ENCODE measurements at regions not wholly inside any gene's neighbourhood (a gene's known extent, or its start where the extent isn't known, plus 50 kb on each side); places are given as distances from the start of the nearest gene placed in this dataset.
"Not testable (repeated sequence)": the region's sequence is repeated elsewhere in the genome, so short reads cannot be mapped to it uniquely, and the experiment has no call there.

DNA sequence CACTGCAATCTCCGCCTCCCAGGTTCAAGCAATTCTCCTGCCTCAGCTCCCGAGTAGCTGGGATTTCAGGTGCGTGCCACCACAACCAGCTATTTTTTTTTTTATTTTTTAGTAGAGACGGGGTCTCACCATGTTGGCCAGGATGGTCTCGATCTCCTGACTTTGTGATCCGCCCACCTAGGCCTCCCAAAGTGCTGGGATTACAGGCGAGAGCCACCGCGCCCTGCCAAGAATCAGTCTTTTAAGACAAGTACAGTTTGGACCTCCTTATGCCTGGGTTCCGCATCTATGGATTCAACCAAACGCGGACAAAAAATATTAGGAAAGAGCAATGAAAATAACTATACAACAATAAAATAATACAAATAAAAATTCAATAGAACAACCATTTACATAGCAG lies 285.9 kb upstream of the HS6ST1 start:
- not testable (repeated sequence) for DNase-seq

DNA sequence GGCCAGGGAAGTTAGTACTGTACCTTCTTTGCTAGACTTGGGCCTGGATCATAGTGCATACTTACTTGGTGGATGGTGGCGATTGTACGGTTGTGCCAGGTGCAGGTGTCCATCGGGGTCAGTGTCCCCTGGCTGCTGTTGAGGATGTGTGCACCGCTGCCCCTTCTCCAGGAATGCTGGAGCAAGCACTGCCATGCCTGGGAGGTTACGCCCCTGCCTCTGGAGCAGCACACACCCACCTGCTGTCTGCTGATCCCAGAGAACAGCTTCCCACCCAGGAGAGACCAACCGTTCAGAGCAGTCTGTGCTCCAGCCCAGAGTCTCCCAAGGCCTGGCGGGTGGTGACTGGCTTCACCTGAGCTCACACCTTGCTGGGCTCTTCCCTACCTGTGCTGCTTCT lies 286.8 kb upstream of the HS6ST1 start:
- no peak for DNase-seq

DNA sequence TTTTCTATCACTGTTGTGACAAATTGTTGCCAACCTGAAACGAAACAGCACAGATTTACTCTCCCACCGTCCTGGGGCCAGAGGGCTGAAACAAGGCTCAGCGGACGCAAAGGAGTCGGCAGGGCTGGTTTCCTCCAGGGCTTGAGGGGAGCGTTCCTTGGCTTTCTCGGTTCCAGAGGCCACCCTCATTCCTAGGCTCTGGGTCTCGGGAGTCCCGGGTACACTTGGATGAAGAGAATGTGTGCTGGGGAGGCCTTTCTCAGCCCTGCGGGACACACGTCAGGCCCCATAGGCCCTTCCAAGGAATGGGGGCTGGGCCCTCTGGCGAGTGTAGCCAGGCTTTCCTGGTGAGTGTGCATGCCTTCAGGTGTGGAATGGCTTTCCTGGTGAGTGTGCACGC lies 287.3 kb upstream of the HS6ST1 start:
- DNase-seq: no peak

GRCh38 chr2:128606837-128607236 lies 288.2 kb upstream of the HS6ST1 start:
- no peak for DNase-seq

DNA sequence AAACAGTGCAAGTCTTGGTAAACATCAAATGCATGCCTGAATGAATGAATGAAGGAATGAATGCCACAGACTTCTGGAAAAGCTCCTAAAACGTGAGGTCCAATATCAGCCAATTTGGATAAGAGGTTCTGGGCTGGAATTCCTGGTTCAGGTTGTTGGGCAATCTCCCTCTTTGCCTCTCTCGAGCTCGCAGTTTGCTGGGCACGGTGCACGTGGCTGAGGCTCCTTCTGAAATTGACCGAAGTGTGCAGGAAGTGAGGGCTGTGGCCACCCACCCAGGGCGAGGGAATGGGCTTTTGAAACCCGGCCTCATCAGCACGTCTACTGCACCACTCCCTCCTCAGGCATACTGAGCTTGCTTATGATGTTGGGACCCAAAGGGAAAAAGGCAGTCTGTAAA lies 288.8 kb upstream of the HS6ST1 start:
- no peak for DNase-seq

DNA sequence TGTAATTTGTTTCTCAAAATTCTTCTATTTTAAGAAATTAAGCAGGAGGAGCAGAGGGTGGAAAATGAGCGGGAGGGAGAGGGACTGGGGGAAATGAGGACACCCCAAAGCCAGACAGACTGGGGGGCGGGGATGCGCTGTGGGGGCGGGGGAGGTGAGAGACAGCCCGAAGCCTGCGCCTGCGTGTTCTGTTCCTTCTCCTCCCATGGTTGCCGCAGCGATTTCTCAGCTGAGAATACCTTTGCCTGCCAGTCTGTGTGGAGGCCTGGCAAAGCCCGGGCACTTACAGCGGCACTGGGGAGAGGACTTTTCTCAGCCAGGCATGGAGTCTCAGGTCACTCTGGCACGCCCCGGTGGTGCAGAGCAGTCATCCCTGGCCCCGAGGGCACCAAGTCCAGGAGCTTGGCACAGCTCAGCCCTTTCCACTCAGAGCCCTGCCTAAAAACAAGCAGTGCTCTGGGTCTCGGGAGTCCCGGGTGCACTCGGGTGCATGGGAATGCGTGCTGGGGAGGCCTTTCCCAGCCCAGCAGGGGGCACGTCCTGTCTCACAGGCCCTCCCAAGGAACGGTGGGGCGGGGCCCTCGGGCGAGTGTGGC lies 289.3 kb upstream of the HS6ST1 start:
- no peak for DNase-seq

DNA sequence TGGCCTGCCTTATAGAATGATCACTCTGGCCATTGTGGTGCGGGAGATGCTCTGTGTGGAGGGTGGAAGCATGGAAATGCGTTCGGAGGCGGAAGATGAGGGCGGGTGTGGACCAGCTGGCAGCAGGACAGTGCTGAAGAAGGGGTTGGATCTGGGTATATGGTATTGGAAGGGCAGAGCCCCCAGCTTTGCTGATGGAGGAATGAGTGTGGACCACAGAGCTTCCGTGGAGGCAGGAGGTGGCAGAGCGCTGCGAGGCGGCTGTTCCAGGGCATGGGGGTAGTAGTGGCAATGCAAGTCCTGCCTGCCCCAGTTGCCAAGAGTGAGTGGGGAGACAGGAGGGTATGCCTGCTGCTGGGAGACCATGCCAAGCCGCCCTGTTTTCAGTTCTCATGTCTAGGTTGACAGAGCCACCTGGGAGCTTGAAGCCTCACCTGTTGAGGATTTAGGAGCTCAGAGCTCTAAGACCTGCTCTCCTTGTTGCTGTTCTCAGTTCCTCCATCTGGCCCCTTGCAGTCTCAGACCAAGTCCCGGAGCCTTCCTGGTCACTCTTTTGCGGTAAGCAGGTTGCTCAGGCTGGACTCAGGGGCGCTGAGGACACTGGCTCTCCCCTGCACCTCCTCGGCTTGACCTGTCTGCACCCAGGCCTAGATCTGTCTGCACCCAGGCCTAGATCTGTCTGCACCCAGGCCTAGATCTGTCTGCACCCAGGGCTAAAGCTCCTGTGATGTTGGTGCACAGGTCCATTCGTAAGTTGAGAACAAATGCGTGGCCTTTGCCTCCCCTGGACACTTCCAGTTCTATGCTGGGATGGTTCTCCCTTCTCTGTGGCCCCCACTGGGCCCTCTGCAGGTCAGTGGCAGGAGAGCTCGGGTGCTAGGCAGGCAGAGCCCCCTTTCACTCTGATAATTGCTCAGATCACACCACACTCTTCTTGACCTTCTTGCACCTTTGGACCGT lies 290.5 kb upstream of the HS6ST1 start:
- DNase-seq: no peak

DNA sequence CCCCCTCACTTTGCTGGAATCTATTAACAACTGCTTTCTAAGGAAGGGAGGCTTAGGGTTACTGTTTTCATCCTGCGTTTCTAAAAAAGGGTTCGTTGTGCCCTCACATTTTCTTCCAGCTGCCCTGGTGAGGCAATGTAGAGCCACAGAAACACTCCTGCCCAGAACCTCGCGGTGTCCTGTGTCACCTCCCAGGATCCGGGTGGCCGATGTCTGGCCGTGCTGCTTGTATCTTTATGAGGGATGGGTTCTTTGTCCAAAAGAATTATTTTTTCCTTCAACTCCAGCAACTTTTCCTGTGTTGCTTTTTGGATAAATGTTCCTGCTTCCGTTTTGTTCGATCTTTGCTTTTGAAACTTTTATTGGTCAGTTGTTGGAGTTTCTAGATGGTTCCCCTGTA lies 291.8 kb upstream of the HS6ST1 start:
- DNase-seq: no peak

GRCh38 chr2:128611421-128612320 lies 293.0 kb upstream of the HS6ST1 start:
- no peak for DNase-seq

GRCh38 chr2:128612628-128613027 lies 294.0 kb upstream of the HS6ST1 start:
- no peak for DNase-seq

DNA sequence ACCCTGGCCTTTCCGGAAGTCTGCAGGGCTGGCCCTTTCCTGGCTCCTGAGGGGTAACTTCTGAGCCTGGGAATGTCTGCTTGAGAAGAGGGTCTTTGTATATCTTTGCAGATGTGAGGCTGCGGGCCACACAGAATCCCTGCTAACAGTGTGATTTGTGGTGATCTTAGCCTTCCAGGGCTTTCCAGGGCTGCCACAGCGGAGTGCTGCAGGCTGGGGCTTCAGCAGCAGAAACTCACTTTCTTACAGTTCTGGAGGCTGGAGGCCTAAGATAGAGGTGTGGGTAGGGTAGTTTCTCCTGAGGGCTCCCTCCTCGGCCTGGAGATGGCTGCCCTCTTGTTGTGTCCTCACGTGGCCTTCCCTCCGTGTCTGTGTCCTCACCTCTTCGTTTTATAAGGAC lies 294.7 kb upstream of the HS6ST1 start:
- no peak for DNase-seq

- no peak for DNase-seq
Measured at GRCh38 chr2:128613876-128614275, 295.2 kb upstream of the HS6ST1 start.

DNA sequence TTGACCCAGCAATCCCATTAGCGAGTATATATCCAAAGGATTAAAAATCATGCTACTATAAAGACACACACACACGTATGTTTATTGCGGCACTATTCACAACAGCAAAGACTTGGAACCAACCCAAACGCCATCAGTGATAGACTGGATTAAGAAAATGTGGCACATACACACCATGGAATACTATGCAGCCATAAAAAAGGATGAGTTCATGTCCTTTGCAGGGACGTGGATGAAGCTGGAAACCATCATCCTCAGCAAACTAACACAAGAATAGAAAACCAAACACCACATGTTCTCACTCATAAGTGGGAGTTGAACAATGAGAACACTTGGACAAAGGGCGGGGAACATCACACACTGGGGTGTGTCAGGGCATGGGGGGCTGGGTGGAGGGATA lies 296.2 kb upstream of the HS6ST1 start:
- not testable (repeated sequence) for DNase-seq

GRCh38 chr2:128615571-128615970 lies 296.9 kb upstream of the HS6ST1 start:
- DNase-seq: no peak

- no peak for DNase-seq
Measured at GRCh38 chr2:128617029-128617590, 298.4 kb upstream of the HS6ST1 start.

- no peak for DNase-seq
Measured at GRCh38 chr2:128617661-128618060, 299.0 kb upstream of the HS6ST1 start.

GRCh38 chr2:128618642-128619041 lies 300.0 kb upstream of the HS6ST1 start:
- no peak for DNase-seq

GRCh38 chr2:128619471-128620325 lies 301.0 kb upstream of the HS6ST1 start:
- no peak for DNase-seq

GRCh38 chr2:128621074-128621473 lies 302.4 kb upstream of the HS6ST1 start:
- DNase-seq: no peak

- DNase-seq: no peak
Measured at GRCh38 chr2:128622371-128622770, 303.7 kb upstream of the HS6ST1 start.

DNA sequence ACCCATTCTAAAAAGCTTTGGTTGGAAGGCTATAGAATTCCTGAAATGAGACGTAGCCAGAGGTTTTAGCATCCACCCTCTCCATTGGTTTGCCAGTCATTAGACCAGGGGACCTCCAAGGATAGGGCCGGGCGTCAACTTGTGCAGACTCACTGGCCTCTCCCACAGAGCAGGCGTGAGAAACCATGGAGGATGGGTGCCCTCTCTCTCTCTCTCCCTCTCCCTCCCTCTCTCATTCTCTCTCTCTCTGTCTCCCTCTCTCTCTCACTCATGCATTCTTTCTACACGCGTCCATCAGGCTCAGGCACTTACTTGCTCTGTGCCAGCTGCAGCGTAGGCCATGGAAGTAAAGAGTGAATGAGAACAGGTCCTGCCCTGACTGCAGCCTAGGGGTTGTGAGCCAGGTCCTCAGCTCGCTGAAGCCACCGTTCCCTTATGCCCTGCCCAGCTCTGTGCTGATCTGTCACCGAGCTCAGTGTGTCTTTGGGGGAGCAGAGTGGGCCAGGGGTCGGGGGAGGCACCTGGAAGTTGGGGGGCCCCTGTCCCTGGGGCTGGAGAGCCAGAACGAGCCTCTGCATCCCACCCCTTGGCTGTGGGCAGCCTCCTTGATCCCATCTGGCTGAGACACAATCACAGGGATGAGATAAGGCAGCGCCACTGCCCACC lies 304.4 kb upstream of the HS6ST1 start:
- no peak for DNase-seq
